Sigmoid colon (tissue), 6 donors: ENCODE measurements at regions not wholly inside any gene's neighbourhood (a gene's known extent, or its start where the extent isn't known, plus 50 kb on each side); places are given as distances from the start of the nearest gene placed in this dataset.

ENCODE experiments used
- DNase-seq: peaks from one replicate; pipeline ENCODE4 v3.0.0-alpha.2; 2019
- H3K27ac ChIP-seq, 4 donors: fragments of 200-600 bp; sonication (generic); one replicate each; pipeline ENCODE4 v1.5.1; 2016 to 2019; ENCODE audit warnings: mild to moderate bottlenecking in 1 of 4
- H3K27me3 ChIP-seq, 3 donors: fragments of 200-600 bp; sonication (generic); one replicate each; pipeline ENCODE4 v1.5.1; 2019; ENCODE audit warnings: mild to moderate bottlenecking in 1 of 3
- H3K36me3 ChIP-seq, 4 donors: fragments of 200-600 bp; sonication (generic); one replicate each; pipeline ENCODE4 v1.5.1; 2016 to 2019
- H3K4me1 ChIP-seq, 4 donors: fragments of 200-600 bp; sonication (generic); one replicate each; pipeline ENCODE4 v1.5.1; 2017 to 2019
- H3K4me3 ChIP-seq, 4 donors: fragments of 200-600 bp; sonication (generic); one replicate each; pipeline ENCODE4 v1.5.1; 2017 to 2019; ENCODE audit warnings: mild to moderate bottlenecking in 2 of 4, moderate library complexity in 1 of 4
- H3K9me3 ChIP-seq, 4 donors: fragments of 200-600 bp in 3 of 4; sonication (generic) in 3 of 4; one replicate each; pipeline versions ENCODE4 v1.5.1 to v1.6.1; 2013 to 2019
- CTCF ChIP-seq, 4 experiments: fragments of 450-650 bp in 3 of 4; fragments of 200-600 bp in 1 of 4; IDR thresholded peaks; one replicate each; pipeline ENCODE4 v1.5.1; 2016 to 2019; ENCODE audit warnings: antibody characterized with exemption in 4 of 4, mild to moderate bottlenecking in 3 of 4, moderate library complexity in 2 of 4
- EP300 ChIP-seq, 4 donors: sonication (generic); formaldehyde crosslinking; IDR thresholded peaks; one replicate each; pipeline ENCODE4 v1.6.1; 2017; ENCODE audit warnings: antibody characterized with exemption in 4 of 4
- POLR2A ChIP-seq, 2 donors: fragments of 450-650 bp; IDR thresholded peaks; one replicate each; pipeline ENCODE4 v1.6.1; 2016; ENCODE audit warnings: antibody characterized with exemption in 2 of 2, mild to moderate bottlenecking in 2 of 2, moderate library complexity in 2 of 2
- POLR2AphosphoS5 ChIP-seq, 4 donors: sonication (generic); formaldehyde crosslinking; IDR thresholded peaks; one replicate each; pipeline ENCODE4 v1.6.1; 2017; ENCODE audit warnings: antibody characterized with exemption in 4 of 4
- WGBS, 2 donors: extraction: QIAGEN DNeasy Blood & Tissue Kit; methylation state at CpG; one replicate each; pipeline ENCODE4 v1.1.7; 2013; 5-methylcytosine and 5-hydroxymethylcytosine counted together
- intact Hi-C: fragments of 100-400 bp; cut with DNase I; formaldehyde crosslinking; loops from one replicate; pipeline ENCODE4 v1.15.1; 2023
- donor health status: healthy with polysubstance abuse.
- donor health status: healthy.

- no peaks in the 10 kb centered on the region for H3K4me1 ChIP-seq
- H3K27me3 ChIP-seq = peaks cover 0 to 48% (median 11%) of the 10 kb centered on the region in 3 donors
- intact Hi-C loops = no loop called here
- H3K27ac ChIP-seq = no peak overlapping the region
- H3K36me3 ChIP-seq = no peaks in the 10 kb centered on the region
- DNase-seq = no peak
- no peak for TF ChIP-seq POLR2A (IDR thresholded peaks at IDR 0.05)
- no peak for TF ChIP-seq EP300 (IDR thresholded peaks at IDR 0.05)
- TF ChIP-seq POLR2AphosphoS5 (IDR thresholded peaks at IDR 0.05) = no peak
- no peak for TF ChIP-seq CTCF (IDR thresholded peaks at IDR 0.05)
- WGBS, 2 donors = 67 to 69% methylated on average over 2 of the region's 2 CpGs
- H3K4me3 ChIP-seq = no peak overlapping the region
- H3K9me3 ChIP-seq = no peaks in the 10 kb centered on the region
Measured at GRCh38 chr22:22418957-22419356, 89.6 kb downstream of the ZNF280B start.

- Histone ChIP-seq H3K36me3 (no peaks in the 10 kb centered on the region), H3K27ac (no peak overlapping the region), H3K9me3 (no peaks in the 10 kb centered on the region), H3K27me3 (peaks cover 0 to 51% (median 4%) of the 10 kb centered on the region in 3 donors), H3K4me1 (no peaks in the 10 kb centered on the region), H3K4me3 (no peak overlapping the region)
- 18 to 58% methylated on average over 4 of the region's 4 CpGs for WGBS, 2 donors
- no peak for DNase-seq
- TF ChIP-seq POLR2AphosphoS5 (IDR thresholded peaks at IDR 0.05) (no peak), CTCF (IDR thresholded peaks at IDR 0.05) (no peak), POLR2A (IDR thresholded peaks at IDR 0.05) (no peak)
- intact Hi-C loops = no loop called here
Measured at GRCh38 chr22:22420580-22420979, 88.0 kb downstream of the ZNF280B start.

GRCh38 chr22:22421392-22421791, 87.2 kb downstream of the ZNF280B start:
- no peak for DNase-seq
- Histone ChIP-seq H3K4me1 (no peaks in the 10 kb centered on the region), H3K36me3 (no peaks in the 10 kb centered on the region), H3K27me3 (peaks cover 0 to 51% (median 5%) of the 10 kb centered on the region in 3 donors), H3K9me3 (no peaks in the 10 kb centered on the region), H3K27ac (no peak overlapping the region), H3K4me3 (no peak overlapping the region)
- WGBS, 2 donors = 79 to 85% methylated on average over 5 of the region's 5 CpGs
- intact Hi-C loops = no loop called here
- TF ChIP-seq CTCF (IDR thresholded peaks at IDR 0.05) (no peak), POLR2AphosphoS5 (IDR thresholded peaks at IDR 0.05) (no peak), POLR2A (IDR thresholded peaks at IDR 0.05) (no peak), EP300 (IDR thresholded peaks at IDR 0.05) (no peak)

- WGBS, 2 donors = 1 to 2% methylated on average over 6 of the region's 6 CpGs
- Histone ChIP-seq H3K4me1 (no peaks in the 10 kb centered on the region), H3K36me3 (no peaks in the 10 kb centered on the region), H3K4me3 (no peak overlapping the region), H3K27ac (no peak overlapping the region), H3K9me3 (no peaks in the 10 kb centered on the region), H3K27me3 (peaks cover 0 to 41% (median 5%) of the 10 kb centered on the region in 3 donors)
- intact Hi-C loops = no loop called here
- no peak for TF ChIP-seq POLR2A (IDR thresholded peaks at IDR 0.05)
- TF ChIP-seq POLR2AphosphoS5 (IDR thresholded peaks at IDR 0.05) = no peak
- TF ChIP-seq CTCF (IDR thresholded peaks at IDR 0.05) = peak in 2 of 4 experiments; percentile 22 to 36
- TF ChIP-seq EP300 (IDR thresholded peaks at IDR 0.05) = no peak
- no peak for DNase-seq
Measured at GRCh38 chr22:22422629-22423112, 85.9 kb downstream of the ZNF280B start.

GRCh38 chr22:22423681-22424080, 84.9 kb downstream of the ZNF280B start:
- TF ChIP-seq CTCF (IDR thresholded peaks at IDR 0.05) = no peak
- TF ChIP-seq POLR2AphosphoS5 (IDR thresholded peaks at IDR 0.05) = no peak
- no peak for TF ChIP-seq POLR2A (IDR thresholded peaks at IDR 0.05)
- no peak for TF ChIP-seq EP300 (IDR thresholded peaks at IDR 0.05)
- no peak overlapping the region for H3K27ac ChIP-seq
- peaks cover 0 to 31% (median 5%) of the 10 kb centered on the region in 3 donors for H3K27me3 ChIP-seq
- intact Hi-C loops = no loop called here
- no peak for DNase-seq
- no peaks in the 10 kb centered on the region for H3K9me3 ChIP-seq
- H3K36me3 ChIP-seq = no peaks in the 10 kb centered on the region
- 83 to 93% methylated on average over 3 of the region's 3 CpGs for WGBS, 2 donors
- H3K4me1 ChIP-seq = no peaks in the 10 kb centered on the region
- no peak overlapping the region for H3K4me3 ChIP-seq
